Left renal pelvis (tissue), 4 donors: ENCODE measurements at regions not wholly inside any gene's neighbourhood (a gene's known extent, or its start where the extent isn't known, plus 50 kb on each side); places are given as distances from the start of the nearest gene placed in this dataset.

Source experiments
- DNase-seq, 4 donors: peaks; one replicate each; pipeline ENCODE4 v3.0.0-alpha.2; 2013; ENCODE audit warnings: low read depth in 4 of 4, low spot score in 3 of 4

DNA sequence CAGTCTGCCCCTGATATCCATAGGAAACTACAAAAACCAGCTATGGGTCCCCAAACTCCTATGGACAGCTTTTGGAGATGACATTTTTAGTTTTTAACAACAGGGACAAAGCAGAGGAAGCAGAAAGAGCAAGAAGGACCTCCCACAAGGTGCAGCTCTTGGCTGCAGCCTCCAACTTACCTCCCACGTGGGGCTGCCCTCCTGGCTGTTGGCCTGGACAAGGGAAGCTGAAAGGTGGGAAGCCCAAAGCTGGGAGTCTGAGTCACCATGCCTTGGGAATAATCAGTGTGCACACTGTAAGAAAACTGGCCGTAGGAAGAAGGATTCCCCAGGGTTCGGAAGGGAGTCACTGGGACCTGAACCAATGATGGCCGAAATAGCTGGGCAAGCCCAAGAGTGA, 51.8 kb upstream of the PAX1 start:
- DNase-seq, result no peak

DNA sequence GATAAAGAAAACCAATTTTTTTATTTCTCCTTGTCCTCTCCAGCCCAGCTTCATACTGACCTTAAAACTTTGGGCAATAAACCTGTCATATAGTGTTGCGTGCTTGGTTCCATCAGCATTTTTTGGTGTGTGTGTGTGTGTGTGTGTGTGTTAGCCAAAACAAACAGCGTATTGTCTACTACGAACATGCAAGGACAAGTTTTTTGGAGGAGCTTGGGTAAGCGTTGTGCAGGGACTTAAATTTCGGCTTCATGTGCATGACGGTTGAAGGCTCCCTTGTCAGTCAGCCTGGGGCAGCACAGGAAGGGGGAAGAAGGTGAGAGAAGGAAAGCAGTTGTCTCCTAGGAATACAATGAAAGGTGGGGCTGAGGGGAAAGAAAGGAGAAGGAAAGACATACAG, 62.0 kb upstream of the PAX1 start:
- DNase-seq, result no peak

DNA sequence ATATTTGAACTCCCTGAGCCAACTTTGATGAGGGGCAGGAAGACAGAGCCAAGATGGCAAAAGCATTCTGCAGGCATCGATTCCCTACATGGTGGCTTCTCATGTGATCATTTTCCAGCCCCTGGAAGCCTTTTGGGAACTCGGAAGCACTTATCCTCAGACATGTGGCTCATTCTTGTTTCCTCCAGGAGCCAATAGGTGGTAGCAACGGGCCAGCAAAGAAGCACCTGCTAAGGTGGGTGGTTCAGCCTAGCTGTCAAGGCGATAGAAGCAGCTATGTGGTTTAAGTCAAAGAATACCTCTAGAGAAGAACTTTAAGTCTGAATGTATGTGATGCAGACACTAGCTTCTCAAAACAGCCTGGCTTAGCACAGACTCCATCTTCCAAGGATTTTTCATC, 64.9 kb upstream of the PAX1 start:
- DNase-seq, result peak in 2 of 4 donors; percentile 8 to 24

DNA sequence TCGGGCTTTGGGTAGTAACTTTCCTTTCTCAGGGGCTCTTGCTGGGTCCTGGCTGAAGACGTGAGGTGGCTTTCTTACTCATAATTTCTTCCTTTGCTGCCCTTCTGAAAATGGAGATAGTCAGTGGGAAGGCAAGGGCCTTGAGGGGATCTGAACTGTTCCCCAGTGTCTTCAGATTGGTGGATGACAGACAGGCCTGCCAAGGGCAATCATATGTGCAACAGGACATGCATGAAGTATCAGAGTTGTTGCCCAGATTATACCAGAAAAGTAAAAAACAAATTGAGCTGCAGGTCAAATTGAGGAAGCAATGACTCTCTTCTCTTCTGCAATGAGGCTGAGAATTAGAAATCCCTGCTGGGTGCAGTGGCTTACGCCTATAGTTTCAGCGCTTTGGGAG, 71.6 kb upstream of the PAX1 start:
- no peak for DNase-seq

DNA sequence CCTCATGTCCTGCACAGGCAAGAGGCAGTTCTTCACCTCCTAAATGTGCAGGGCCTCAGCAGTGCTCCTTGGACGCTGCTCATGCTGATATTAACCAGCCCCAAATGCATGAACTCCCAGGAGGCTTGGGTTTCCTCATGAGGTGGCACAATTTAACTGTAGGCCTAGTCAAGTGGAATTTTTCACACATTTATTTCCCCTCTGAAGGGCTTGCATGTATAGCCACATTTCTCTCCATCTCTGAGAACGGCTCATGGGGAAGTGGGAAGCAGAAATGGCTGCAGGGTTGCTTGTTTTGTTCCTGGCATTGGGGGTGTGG, 72.8 kb upstream of the PAX1 start:
- no peak for DNase-seq

DNA sequence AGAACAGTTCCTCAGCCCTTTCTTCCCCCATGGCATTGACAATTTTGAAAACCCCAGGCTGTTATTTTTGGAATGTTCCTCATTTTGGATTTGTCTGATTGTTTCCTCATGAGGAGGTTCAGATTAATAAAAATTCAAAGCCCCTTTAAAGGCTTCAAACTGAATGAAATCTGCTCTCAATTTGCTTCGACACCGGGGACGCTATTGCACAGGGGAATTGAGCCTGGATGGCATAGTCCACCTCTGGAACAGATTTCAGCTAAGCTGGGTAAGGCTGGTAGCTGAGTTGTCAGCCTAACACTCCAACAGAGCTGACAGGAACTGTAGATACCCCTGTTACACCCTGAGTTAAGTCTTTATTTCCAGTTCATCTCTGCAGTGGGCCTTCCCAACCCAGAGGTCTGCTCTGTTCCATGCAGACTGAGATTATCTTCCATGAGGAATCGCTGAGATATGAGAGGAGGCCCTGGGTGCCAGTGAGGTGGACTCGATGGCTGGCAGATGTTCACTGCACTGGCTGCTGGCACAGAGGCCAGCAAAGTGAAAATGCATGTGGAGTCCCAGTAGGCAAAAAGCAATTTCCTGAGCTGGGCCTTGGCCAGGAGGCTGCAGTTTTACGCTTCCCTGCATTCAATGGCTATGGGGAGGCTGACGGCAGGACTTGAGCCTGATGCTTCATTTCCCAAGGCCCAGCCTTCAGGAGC, 73.3 kb upstream of the PAX1 start:
- no peak for DNase-seq

DNA sequence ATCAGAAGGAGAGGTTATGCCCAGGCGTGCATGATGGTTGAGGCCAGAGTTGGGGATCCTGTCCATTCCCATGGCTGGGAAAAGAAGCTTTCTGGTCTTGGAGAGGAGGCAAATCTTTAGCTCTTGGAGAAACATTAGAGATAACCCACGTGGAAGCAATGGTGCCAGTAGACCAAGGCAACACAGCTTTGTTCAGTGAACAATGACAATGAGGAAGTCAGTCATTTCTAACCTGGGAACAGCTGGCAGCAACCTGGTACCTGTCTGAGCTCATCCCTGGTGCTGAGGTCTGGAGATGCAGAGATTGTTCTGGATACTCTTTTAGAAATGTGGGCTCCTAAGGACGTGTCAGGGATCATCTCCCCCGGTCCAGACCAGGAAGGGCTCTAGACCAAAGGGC, 76.7 kb upstream of the PAX1 start:
- no peak for DNase-seq

DNA sequence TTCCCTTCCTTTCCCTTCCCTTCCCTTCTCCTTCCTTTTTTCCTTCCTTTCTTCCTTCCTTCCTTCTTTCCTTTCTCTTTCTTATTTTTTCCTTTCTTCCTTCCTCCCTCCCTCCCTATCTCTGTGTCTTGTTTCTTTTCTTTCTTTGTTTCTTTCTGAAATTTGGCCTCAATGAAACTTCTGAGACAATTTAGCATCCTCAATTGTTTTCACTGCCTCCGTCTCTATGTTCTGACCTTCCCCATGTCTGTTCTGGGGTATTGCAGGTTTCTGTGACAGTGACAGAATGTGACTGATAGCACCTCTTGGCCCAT, 81.7 kb upstream of the PAX1 start:
- DNase-seq, result no peak

DNA sequence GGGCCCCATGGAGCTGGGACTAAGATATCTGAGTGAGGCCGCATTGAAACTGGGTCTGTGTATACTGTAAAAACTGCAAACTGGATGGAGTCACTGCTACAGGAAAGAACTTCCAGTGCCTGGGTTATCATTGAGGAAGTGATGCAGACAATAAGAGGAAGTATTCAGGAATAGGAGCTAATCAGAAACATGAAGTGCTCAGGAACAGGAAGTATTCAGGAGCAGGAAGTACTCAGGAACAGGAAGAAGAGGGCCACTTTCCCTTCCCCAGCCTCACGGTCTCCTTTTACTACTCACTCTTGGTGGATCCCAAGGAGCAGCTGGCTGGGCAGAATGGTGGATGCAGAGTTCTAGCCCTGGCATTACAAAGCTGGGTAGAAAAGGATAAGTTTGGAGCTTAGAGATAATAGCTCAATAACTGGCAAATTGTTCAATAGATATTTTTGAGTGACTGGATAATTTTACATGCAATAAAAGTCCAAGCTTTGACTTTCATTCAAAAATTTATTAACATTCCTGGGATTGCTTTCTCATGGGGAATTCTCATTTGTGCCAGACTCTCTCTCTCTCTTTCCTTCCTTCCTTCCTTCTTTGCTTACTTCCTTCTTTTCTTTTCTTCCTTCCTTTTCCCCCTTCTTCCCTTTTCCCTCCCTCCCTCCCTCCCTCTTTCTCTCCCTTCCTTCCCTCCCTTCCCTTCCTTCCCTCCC, 82.2 kb upstream of the PAX1 start:
- no peak for DNase-seq

DNA sequence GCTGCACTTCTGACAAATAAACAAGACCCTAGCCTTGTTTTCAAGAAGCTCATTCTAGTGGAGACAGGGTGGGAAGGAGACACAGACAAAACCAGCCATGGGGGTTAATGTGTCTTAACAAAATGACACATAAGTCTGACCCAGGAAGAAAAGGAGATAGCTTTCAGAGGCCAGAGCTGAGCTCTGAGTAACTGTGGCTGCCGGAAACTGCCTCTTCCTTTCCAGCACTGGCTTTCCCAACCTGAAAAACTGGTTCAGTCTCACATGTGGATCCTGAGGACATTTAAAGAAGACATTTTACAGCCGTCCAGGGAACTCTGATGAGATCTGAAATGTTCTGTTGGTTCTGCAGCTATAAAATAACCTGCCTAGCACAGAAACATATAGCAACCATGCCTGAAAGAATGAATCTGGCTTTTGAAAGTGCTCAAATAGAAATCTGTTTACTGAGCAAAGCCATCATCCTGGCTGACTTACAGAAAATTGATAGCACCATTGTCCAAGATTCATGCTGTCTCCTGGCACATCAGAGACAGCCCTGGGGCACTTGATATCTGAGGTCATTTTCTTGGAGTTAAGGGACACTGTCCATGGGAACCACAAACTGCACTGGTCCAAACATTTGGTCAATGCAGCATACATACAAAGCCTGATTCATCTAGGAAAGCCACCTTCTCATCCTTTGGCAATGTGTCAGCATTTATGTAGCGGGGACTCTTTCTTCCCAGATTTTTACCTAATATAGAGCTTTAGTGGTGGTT, 83.2 kb upstream of the PAX1 start:
- no peak for DNase-seq

DNA sequence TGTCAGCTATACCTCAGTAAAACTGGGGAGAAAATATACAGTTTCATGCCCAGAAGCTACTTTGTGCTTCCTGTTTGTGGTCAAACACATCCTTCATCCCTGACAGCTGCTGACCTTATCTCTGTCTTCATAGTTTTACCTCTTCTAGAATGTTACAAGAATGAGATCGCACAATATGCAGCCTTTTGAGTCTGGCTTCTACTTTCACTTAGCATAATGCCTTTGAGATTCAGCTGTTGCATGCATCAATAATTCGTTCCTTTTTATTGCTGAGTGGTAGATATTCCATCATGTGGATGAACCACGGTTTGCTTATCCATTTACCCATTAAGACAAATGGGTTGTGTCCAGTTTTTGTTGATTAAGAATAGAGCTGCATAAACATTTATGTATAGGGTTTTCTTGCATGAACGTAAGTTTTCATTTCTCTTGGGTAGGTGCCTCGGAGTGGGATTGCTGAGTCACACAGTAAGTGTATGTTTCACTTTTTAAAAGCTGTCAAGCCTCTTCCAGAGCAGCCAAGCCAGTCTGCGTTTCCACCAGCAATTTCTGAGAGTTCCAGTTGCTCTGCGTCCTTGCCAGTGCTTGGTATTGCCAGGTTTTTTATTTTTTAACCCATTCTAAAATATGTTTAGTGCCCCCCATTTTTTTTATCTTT, 86.6 kb upstream of the PAX1 start:
- DNase-seq, result no peak

DNA sequence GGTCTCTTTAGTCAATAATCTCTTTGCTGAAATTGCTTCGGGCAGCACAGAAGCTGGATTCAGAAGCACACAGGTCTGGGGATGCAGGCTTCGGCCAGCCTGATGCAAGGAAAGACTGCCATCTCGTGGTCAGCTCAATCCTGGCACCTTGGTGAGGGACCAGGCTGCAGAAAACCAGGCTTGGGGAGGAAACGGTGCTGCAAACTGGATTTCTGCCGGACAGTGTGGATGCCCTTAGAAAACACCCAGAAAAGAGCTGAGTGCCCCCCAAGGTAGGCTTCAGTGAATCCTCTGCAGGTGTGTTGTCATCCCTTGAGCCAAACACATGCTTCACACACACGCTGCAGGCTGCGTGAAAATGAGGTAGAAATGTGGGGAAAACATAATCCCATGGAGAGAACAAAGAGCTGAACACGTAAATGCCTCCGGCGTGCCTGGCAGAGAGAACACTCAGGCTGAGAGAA, 89.8 kb upstream of the PAX1 start:
- DNase-seq, result peak; percentile 12 to 47 (median 31)

DNA sequence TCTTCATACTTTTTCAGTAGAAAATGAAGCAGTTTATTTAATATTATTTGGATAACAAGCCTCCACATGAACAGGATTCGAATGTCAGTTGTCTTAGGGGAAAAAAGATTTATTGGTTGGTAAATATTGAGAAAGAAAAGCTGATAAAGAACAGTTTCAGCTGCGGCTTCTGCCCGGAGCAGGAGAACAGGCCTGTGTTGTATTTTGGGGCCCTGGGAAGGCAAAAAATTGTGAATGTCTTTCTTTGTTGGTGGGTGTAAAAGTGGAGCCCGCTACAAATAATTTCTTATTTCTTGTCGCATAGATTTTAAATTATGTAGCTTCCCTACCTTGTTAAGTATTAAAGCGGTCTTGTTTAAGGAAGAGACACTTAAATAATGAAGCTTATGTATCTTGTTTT, 90.5 kb upstream of the PAX1 start:
- no peak for DNase-seq

DNA sequence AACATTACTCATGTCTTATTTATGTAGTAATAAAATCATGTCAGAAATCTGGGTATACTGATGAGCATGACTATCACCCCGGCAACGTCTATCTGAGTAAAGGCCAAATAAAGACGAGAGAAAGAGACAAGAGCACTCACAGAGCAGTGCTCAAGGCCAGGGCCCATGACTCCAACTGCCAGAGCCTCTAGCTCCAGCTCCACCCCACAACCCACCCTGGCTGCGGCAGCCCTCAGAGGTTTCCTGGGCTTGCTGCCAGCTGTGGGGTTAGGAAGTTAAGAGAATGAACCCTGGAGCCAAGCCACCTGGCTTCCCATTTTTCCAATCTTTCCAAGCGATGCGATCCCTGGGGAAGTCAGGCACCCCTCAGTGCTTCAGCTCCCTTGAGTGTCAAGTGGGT, 92.0 kb upstream of the PAX1 start:
- DNase-seq, result no peak

DNA sequence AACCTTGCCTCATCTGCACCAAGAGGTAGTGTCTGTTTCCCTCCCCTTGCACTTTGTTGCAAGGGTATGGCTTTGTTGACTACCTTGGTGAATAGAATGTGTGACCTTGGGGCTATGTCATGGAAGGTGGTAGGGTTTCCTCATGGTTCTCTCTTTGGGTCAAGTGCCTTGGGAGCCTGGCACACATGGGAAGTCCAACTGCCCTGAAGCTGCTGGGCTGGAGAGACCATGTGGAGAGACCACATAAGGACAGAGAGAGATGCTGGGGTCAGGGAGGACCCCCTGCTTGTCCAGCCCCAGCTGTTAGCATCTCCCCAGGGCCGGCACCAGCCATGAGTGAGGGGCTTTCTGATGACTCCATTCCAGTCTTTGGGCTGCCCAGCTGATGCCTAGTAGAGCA, 95.5 kb upstream of the PAX1 start:
- no peak for DNase-seq

DNA sequence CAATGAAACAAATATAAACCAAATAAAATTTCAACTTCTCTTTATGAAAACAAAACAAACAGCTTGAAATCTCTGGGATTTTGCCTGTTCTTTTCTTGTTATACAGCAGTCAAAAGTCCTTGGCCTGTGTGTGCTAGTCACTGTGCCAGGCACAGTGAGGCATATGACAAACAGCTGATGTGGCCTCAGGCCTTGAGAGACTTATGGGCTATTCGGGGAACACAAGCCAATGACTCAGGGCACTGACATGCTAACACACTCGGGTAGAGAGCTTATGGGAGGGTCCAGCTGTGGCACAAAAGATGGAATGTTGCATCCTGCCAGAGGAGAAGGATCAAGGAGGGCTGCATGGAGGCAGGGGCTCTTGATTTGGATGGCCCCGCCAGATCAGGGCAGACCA, 95.4 kb upstream of the NKX2-2 start:
- no peak for DNase-seq

DNA sequence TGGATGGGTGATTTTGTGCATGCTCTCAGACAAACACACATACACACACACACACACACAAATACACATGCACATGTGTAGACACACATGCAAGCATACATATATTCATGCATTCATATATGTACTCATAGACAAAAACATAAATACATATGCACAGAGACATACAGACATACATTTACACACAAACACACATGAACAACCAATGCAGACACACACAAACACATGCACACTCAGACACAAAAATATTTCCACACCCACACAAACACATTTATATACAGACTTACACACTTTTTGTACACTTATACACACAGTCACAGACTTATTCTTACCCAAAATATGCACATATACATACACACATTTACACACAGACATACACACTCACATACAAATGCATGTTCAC, 94.9 kb upstream of the NKX2-2 start:
- DNase-seq, result no peak

DNA sequence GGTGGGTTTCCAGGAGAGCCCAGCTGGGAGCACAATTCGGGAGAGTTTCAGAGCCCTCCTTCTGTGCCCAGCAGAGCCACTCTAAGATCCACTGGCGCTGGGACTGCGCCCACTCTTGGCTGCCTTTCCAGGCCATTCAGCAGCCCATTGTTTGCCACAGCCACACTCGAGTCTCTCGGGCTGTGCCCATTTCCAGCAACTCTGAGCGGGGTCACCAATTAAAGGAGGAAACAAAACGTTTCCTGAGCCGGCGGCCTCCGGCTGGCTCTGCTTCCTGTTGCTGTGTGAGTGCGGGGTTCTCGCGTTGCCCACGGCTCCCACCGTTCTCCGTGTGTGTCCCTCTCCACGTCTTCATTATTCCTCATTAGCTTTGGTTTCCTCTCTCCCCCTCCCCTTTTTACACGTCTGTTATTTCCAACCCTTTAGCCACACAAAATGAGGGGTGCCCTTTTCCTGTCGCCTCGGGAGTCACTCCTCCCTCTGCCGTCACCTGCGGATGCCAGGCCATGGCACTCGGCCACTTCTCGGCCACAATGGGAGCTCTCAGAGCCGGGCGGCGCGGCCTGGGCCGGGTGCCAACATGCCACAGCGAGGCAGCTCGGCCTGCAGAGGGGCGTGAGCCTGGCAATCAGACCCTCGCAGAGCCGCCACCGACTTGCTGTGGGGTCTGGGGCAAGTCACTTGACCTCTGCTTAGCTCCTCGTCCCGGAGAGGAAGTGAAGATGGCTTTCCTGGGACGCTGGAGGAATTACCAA, 94.3 kb upstream of the NKX2-2 start:
- DNase-seq, result no peak

DNA sequence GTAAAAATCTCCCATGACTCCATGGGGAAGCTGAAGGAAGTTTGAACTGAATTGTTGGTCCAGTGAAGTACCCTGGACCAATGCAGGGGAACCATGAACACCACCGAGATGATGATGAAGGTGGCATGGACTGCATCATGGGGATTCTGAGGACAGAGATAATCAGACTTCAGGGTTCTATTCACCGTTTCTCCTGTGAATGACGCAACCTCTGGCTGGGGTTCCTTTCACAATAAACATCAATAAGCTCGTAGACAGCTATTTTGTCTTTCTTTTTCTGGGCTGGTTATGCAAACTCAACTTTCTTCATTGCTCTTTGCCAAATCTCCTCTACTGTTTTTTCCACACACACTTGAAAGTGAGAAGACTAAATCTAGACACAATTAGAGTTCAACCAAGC, 87.9 kb upstream of the NKX2-2 start:
- no peak for DNase-seq

DNA sequence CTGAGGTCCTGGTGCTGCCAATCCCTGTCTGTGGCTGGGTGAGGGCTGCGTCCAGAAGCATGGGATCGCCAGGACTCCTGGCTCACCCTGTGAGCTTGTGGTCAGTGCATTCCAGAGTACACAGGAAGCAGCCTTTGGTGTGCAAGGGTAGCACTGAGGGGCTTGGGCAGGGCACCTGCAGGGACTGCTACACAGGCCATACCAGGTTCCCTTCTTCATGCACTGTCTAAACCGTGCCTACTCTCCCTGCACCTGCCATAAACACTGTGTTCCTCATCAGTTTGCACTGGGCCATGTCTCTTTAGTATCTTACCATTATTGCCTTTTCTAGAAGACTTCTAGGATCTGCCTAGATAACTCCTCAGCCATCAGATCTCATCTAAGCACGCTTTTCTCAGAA, 72.8 kb upstream of the NKX2-2 start:
- DNase-seq, result no peak
